ENCODE measurements at regions not wholly inside any gene's neighbourhood (a gene's known extent, or its start where the extent isn't known, plus 50 kb on each side); places are given as distances from the start of the nearest gene placed in this dataset.
A peak's percentile ranks its signal among the peaks of the same experiment; 100 is the strongest.

DNA sequence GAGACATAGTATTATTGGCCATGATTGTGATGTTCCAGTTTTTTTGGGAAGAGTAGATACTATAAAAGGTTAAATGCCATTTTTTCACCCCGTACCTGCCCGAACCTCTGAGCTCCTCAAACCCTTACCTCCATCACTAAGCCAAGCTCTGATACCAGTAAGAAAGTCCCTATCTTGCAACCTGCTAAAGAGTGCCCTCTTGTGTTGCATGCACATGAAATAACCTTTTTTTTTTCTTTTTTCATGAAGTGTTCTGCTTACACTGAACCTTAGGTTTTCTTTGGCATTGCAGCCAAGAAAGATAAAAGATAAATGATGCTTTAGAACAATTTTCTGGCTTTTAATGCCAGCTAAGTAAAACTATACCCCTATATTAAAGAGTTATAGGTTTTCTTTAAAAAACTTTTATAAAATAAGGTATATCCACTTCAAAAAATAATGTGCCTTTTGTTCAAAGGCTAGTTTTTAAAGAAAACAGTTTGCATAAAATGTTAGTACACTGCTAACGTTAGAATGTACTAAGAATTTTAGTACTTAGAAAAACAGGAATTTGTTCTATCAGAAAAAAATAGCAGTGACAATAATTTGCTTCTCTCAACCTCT, 295.3 kb upstream of the PMFBP1 start:
- Histone ChIP-seq H3K79me2 (ENCODE audit: insufficient read depth, low read length) (no peaks in the 10 kb centered on the region), H3K36me3 (ENCODE audit: control insufficient read depth in 1 of 2, insufficient read depth in 2 of 2, low read length in 2 of 2) (no peaks in the 10 kb centered on the region), H3K4me1 (ENCODE audit: control insufficient read depth in 1 of 2, insufficient read depth in 2 of 2, low read length in 2 of 2) (no peaks in the 10 kb centered on the region), H3K9me2 (ENCODE audit: insufficient read depth) (no peaks in the 10 kb centered on the region), H3K9ac (ENCODE audit: low read length) (no peak overlapping the region), H3K27ac (ENCODE audit: low read depth, low read length) (no peak overlapping the region), H3K4me2 (ENCODE audit: low read length) (no peak overlapping the region), H3K4me3 (replicated peaks in 1 of 2; ENCODE audit: low read depth in 1 of 2, low read length in 2 of 2) (no peak overlapping the region), H3K9me3 (ENCODE audit: control insufficient read depth in 1 of 2, insufficient read depth in 1 of 2, low read depth in 1 of 2, low read length in 2 of 2) (no peaks in the 10 kb centered on the region), H4K20me1 (ENCODE audit: insufficient read depth) (no peaks in the 10 kb centered on the region; the same call in 1 of the 2 replicates), H2AFZ (ENCODE audit: low read depth, low read length, poor library complexity, severe bottlenecking) (no peak overlapping the region), H3K27me3 (ENCODE audit: insufficient read depth, low read length) (no peaks in the 10 kb centered on the region)
- ATAC-seq (peak; percentile 78), DNase-seq (ENCODE audit: low read depth, low spot score) (peak; percentile 28)
- BruUV-seq (replicated peaks): no TSS peak
- TF ChIP-seq YY1 (IDR thresholded peaks at IDR 0.05; ENCODE audit: extremely low read depth, insufficient replicate concordance, low read depth, low read length): no peak
- TF ChIP-seq, protein P1, sequence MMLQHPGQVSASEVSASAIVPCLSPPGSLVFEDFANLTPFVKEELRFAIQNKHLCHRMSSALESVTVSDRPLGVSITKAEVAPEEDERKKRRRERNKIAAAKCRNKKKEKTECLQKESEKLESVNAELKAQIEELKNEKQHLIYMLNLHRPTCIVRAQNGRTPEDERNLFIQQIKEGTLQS (IDR thresholded peaks at IDR 0.05): no peak
- TF ChIP-seq, protein P2, sequence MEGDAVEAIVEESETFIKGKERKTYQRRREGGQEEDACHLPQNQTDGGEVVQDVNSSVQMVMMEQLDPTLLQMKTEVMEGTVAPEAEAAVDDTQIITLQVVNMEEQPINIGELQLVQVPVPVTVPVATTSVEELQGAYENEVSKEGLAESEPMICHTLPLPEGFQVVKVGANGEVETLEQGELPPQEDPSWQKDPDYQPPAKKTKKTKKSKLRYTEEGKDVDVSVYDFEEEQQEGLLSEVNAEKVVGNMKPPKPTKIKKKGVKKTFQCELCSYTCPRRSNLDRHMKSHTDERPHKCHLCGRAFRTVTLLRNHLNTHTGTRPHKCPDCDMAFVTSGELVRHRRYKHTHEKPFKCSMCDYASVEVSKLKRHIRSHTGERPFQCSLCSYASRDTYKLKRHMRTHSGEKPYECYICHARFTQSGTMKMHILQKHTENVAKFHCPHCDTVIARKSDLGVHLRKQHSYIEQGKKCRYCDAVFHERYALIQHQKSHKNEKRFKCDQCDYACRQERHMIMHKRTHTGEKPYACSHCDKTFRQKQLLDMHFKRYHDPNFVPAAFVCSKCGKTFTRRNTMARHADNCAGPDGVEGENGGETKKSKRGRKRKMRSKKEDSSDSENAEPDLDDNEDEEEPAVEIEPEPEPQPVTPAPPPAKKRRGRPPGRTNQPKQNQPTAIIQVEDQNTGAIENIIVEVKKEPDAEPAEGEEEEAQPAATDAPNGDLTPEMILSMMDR (IDR thresholded peaks at IDR 0.05 in 2 of 3, conservative IDR thresholded peaks at IDR 0.05 in 1 of 3; ENCODE audit: borderline replicate concordance in 1 of 3, insufficient read depth in 1 of 3, low read depth in 2 of 3, low read length in 2 of 3): peak; percentile 58 to 74 (median 72)
- no peak for TF ChIP-seq ZFX (IDR thresholded peaks at IDR 0.05)
- no peak for TF ChIP-seq JUND (IDR thresholded peaks at IDR 0.05)
- TF ChIP-seq RAD21 (IDR thresholded peaks at IDR 0.05; ENCODE audit: low read depth): peak; percentile 74
- CTCF ChIA-PET: interaction anchor here (0.7 to 1.5 kb wide), 9 partner anchors 9 to 343 kb away, joined by 3 to 29 read pairs (median 4); no protein-coding TSS in a partner anchor
- POLR2A ChIA-PET: no interaction called here
- RAD21 ChIA-PET (ENCODE audit: low non-redundant PET in 1 of 2, low total read pairs in 2 of 2, uncharacterized antibody in 2 of 2, unreplicated experiment in 2 of 2): interaction anchor here (1.0 to 1.3 kb wide), 2 partner anchors 225 kb away, joined by 3 read pairs; no protein-coding TSS in a partner anchor
- intact Hi-C loops (cut with micrococcal nuclease): loop anchor here (1.0 kb wide), 1 partner anchor 225 kb away; no protein-coding TSS in a partner anchor

Measured in HCT116 (cell line).